ENCODE measurements at regions not wholly inside any gene's neighbourhood (a gene's known extent, or its start where the extent isn't known, plus 50 kb on each side); places are given as distances from the start of the nearest gene placed in this dataset.

DNA sequence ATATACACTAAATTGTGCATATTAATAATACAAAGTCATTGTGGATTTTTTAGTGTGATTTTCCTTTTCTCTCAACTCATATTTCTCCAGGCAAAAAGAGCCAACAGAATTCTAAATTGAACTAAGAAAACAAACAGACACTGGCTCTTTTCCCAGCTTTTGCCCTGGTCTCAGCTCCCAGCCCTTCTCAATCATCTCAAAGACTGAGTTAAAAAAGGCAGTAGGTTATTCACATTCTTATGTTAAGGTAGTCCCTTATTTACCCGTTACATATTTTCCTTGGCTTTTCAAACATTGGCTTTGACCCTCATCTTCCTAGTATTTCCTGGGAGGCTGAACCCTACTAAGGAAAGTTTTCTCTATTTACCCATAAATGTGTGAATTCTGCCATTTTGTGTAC lies 753.6 kb downstream of the LIG4 start:
- POLR2A ChIA-PET: no interaction called here
- Mint-ChIP-seq H3K36me3 (ENCODE audit: insufficient read depth, unreplicated experiment) (no peaks in the 10 kb centered on the region), H3K4me3 (ENCODE audit: unreplicated experiment) (no peak overlapping the region), H3K27me3 (ENCODE audit: insufficient read depth, unreplicated experiment) (no peaks in the 10 kb centered on the region), H3K4me1 (ENCODE audit: insufficient read depth, unreplicated experiment) (peaks cover 8% of the 10 kb centered on the region), H3K9me3 (ENCODE audit: unreplicated experiment) (peaks cover 6% of the 10 kb centered on the region), H3K27ac (ENCODE audit: low read depth, unreplicated experiment) (no peak overlapping the region)
- BruUV-seq (replicated peaks): no TSS peak
- DNase-seq (ENCODE audit: unreplicated experiment): no peak
- intact Hi-C loops (cut with micrococcal nuclease): no loop called here
- CTCF ChIA-PET: no interaction called here
- TF ChIP-seq, protein P1, sequence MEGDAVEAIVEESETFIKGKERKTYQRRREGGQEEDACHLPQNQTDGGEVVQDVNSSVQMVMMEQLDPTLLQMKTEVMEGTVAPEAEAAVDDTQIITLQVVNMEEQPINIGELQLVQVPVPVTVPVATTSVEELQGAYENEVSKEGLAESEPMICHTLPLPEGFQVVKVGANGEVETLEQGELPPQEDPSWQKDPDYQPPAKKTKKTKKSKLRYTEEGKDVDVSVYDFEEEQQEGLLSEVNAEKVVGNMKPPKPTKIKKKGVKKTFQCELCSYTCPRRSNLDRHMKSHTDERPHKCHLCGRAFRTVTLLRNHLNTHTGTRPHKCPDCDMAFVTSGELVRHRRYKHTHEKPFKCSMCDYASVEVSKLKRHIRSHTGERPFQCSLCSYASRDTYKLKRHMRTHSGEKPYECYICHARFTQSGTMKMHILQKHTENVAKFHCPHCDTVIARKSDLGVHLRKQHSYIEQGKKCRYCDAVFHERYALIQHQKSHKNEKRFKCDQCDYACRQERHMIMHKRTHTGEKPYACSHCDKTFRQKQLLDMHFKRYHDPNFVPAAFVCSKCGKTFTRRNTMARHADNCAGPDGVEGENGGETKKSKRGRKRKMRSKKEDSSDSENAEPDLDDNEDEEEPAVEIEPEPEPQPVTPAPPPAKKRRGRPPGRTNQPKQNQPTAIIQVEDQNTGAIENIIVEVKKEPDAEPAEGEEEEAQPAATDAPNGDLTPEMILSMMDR (IDR thresholded peaks at IDR 0.05; ENCODE audit: unreplicated experiment): no peak

DNA sequence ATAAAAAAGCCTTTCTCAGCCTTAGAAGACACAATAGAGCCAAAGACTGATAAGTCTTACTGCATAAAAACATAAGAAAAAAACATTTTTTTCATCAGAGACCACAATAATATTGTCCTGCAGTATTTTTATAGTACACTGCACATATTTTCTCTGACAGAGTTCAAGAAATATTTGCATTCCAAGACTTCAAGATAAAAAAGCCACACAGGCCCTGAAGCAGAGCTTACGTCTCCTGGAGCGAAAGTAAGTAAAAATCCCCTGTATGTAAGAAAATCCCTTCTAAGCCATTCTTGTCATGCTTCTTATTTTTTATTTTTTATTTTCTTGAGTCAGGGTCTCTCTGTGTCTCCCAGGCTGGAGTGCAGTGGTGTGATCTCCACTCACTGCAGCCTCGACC lies 755.9 kb downstream of the LIG4 start:
- DNase-seq (ENCODE audit: unreplicated experiment): no peak
- intact Hi-C loops (cut with micrococcal nuclease): no loop called here
- Mint-ChIP-seq H3K27me3 (ENCODE audit: insufficient read depth, unreplicated experiment) (no peaks in the 10 kb centered on the region), H3K27ac (ENCODE audit: low read depth, unreplicated experiment) (no peak overlapping the region), H3K36me3 (ENCODE audit: insufficient read depth, unreplicated experiment) (no peaks in the 10 kb centered on the region), H3K4me3 (ENCODE audit: unreplicated experiment) (no peak overlapping the region), H3K9me3 (ENCODE audit: unreplicated experiment) (peaks cover 6% of the 10 kb centered on the region), H3K4me1 (ENCODE audit: insufficient read depth, unreplicated experiment) (no peaks in the 10 kb centered on the region)
- ChIA-PET CTCF (interaction anchor here (0.6 to 1.0 kb wide), 2 partner anchors 8 to 191 kb away, joined by 3 read pairs; no protein-coding TSS in a partner anchor), POLR2A (no interaction called here)
- TF ChIP-seq, protein P1 (IDR thresholded peaks at IDR 0.05; ENCODE audit: unreplicated experiment): no peak
- BruUV-seq (replicated peaks): no TSS peak

DNA sequence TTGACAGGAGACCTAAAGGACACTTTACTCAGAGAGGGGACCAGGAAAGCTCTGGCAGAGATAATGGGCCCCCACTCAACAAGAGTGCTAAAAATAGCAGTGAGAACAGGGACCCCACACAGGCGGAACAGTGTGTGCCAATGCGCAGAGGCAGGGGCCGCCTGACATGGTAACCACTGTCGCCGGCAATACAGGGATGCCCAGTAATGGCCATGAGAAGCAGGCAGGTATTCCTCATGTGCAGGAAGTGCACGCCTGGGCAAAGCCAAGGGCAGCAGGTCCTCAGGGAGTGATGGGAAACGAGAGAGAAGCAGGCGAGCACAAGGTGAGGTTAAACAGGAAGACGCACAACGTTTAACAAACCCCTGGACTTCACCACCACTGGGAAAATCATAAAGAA lies 757.1 kb downstream of the LIG4 start:
- no peak overlapping the region for H3K4me3 Mint-ChIP-seq (ENCODE audit: unreplicated experiment)
- H3K4me1 Mint-ChIP-seq (ENCODE audit: insufficient read depth, unreplicated experiment): no peaks in the 10 kb centered on the region
- ChIA-PET CTCF (no interaction called here), POLR2A (no interaction called here)
- BruUV-seq (replicated peaks): no TSS peak
- H3K27ac Mint-ChIP-seq (ENCODE audit: low read depth, unreplicated experiment): no peak overlapping the region
- TF ChIP-seq, protein P1 (IDR thresholded peaks at IDR 0.05; ENCODE audit: unreplicated experiment): no peak
- H3K27me3 Mint-ChIP-seq (ENCODE audit: insufficient read depth, unreplicated experiment): no peaks in the 10 kb centered on the region
- H3K9me3 Mint-ChIP-seq (ENCODE audit: unreplicated experiment): peaks cover 6% of the 10 kb centered on the region
- intact Hi-C loops (cut with micrococcal nuclease): no loop called here
- H3K36me3 Mint-ChIP-seq (ENCODE audit: insufficient read depth, unreplicated experiment): no peaks in the 10 kb centered on the region
- DNase-seq (ENCODE audit: unreplicated experiment): no peak

DNA sequence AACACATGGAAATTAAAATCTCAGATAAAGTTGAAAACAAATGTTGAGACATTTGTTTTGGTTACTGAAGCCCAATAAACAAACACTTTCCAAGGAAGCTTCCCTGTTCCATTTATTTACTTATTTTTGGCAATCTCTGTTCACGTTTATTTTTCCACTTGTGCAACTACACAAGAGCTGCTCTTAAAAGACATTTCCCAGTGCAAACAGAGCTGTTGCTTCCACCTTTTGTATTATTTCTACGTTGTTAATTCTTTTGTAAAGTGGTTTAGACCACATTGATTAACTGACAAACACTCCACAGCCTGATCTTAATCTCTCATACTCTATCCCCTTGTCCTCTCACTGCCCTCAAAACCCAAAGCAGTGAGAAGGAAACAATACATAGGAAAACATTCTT lies 757.6 kb downstream of the LIG4 start:
- Mint-ChIP-seq H3K4me3 (ENCODE audit: unreplicated experiment) (no peak overlapping the region), H3K4me1 (ENCODE audit: insufficient read depth, unreplicated experiment) (no peaks in the 10 kb centered on the region), H3K27me3 (ENCODE audit: insufficient read depth, unreplicated experiment) (no peaks in the 10 kb centered on the region), H3K27ac (ENCODE audit: low read depth, unreplicated experiment) (no peak overlapping the region), H3K9me3 (ENCODE audit: unreplicated experiment) (peaks cover 2% of the 10 kb centered on the region), H3K36me3 (ENCODE audit: insufficient read depth, unreplicated experiment) (no peaks in the 10 kb centered on the region)
- DNase-seq (ENCODE audit: unreplicated experiment): no peak
- intact Hi-C loops (cut with micrococcal nuclease): no loop called here
- CTCF ChIA-PET: no interaction called here
- TF ChIP-seq, protein P1 (IDR thresholded peaks at IDR 0.05; ENCODE audit: unreplicated experiment): no peak
- no TSS peak for BruUV-seq (replicated peaks)
- POLR2A ChIA-PET: no interaction called here

Measured in MCF 10A (cell line).